ENCODE measurements at regions not wholly inside any gene's neighbourhood (a gene's known extent, or its start where the extent isn't known, plus 50 kb on each side); places are given as distances from the start of the nearest gene placed in this dataset.

DNA sequence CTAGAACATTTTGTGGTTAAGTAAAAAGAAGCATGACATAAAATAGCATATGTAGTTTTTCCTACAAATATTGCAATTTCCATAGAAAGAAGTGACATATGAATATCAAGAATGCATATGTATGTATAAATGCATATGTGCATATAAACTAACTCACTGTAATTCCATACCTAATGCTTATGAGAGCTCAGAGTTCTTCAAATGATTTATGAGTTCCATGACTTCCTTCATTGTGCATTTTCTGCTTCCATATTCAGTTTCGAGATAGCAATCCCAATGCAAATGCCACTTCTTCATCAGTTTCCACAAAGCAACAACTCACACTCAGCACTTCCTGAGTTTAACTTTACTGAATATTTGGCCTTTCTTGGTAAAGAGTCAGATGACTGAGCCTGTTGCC, 1744.3 kb upstream of the MIR17HG start:
- TF ChIP-seq CTCF (IDR thresholded peaks at IDR 0.05 in 2 of 3, conservative IDR thresholded peaks at IDR 0.05 in 1 of 3; ENCODE audit: borderline replicate concordance in 1 of 3, insufficient read depth in 1 of 3, low read depth in 2 of 3, low read length in 2 of 3) (no peak), EGR1 (IDR thresholded peaks at IDR 0.05; ENCODE audit: low read depth) (no peak), POLR2A (IDR thresholded peaks at IDR 0.05; ENCODE audit: borderline replicate concordance, extremely low read depth, insufficient read depth, insufficient read length) (no peak), ZNF274 (IDR thresholded peaks at IDR 0.05; ENCODE audit: low read depth, low read length) (no peak), EZH2 (IDR thresholded peaks at IDR 0.05) (no peak), REST (IDR thresholded peaks at IDR 0.05; ENCODE audit: low read depth) (no peak), RAD21 (IDR thresholded peaks at IDR 0.05; ENCODE audit: low read depth) (no peak), MAX (IDR thresholded peaks at IDR 0.05) (no peak), SP1 (IDR thresholded peaks at IDR 0.05; ENCODE audit: low read depth) (no peak)
- TF ChIP-seq, protein P1, sequence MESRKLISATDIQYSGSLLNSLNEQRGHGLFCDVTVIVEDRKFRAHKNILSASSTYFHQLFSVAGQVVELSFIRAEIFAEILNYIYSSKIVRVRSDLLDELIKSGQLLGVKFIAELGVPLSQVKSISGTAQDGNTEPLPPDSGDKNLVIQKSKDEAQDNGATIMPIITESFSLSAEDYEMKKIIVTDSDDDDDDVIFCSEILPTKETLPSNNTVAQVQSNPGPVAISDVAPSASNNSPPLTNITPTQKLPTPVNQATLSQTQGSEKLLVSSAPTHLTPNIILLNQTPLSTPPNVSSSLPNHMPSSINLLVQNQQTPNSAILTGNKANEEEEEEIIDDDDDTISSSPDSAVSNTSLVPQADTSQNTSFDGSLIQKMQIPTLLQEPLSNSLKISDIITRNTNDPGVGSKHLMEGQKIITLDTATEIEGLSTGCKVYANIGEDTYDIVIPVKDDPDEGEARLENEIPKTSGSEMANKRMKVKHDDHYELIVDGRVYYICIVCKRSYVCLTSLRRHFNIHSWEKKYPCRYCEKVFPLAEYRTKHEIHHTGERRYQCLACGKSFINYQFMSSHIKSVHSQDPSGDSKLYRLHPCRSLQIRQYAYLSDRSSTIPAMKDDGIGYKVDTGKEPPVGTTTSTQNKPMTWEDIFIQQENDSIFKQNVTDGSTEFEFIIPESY (IDR thresholded peaks at IDR 0.05; ENCODE audit: extremely low read depth, insufficient replicate concordance, low read length) = no peak

Data from HCT116 (cell line).